ENCODE measurements at regions not wholly inside any gene's neighbourhood (a gene's known extent, or its start where the extent isn't known, plus 50 kb on each side); places are given as distances from the start of the nearest gene placed in this dataset.

DNA sequence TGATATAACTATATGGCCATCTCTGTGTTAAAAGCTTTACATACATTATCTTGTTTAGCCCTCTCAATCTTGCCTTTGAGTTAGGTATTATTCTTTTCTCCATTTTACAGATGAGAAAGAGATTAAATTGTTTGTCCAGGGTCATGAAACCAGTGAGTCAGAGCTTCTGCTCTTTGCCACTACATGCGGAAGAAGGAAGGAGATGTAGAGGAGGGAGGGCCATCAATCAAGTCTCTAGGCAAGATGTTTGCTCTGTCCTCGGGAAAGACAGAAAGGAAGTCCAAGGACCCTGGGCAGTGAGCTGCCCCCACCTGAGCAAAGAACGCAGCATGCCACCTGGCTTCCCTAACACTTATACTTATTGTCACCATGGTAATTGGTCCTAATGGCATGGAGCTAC is 133.7 kb upstream of the IL1RAPL2 start:
- H2BK15ac ChIP-seq (ENCODE audit: low read length): no peak overlapping the region
- no peak overlapping the region for H3K27ac ChIP-seq (replicated peaks; ENCODE audit: low read length)
- no peak for DNase-seq (ENCODE audit: low spot score)
- H3K4ac ChIP-seq (ENCODE audit: low read length): no peak overlapping the region
- H3K36me3 ChIP-seq (replicated peaks in 1 of 2; ENCODE audit: control insufficient read depth in 2 of 2, insufficient read depth in 2 of 2, low read length in 2 of 2): no peaks in the 10 kb centered on the region
- H3K27me3 ChIP-seq (ENCODE audit: control insufficient read depth in 3 of 3, insufficient read depth in 3 of 3, low read depth in 1 of 3, low read length in 3 of 3): peaks cover 0 to 8% (median 0%) of the 10 kb centered on the region in 3 experiments
- no peak overlapping the region for H3K18ac ChIP-seq (ENCODE audit: low read length)
- H2BK5ac ChIP-seq (ENCODE audit: low read length): no peak overlapping the region
- H3K9ac ChIP-seq (ENCODE audit: low read depth, low read length, poor library complexity): no peak overlapping the region
- no peaks in the 10 kb centered on the region for H3K9me3 ChIP-seq (replicated peaks in 1 of 2; ENCODE audit: control insufficient read depth in 2 of 2, insufficient read depth in 1 of 2, low read depth in 1 of 2, low read length in 2 of 2)
- no peak overlapping the region for H3K4me3 ChIP-seq (ENCODE audit: low read length in 2 of 2)
- H4K8ac ChIP-seq (ENCODE audit: low read depth, low read length): no peak overlapping the region
- H3K4me1 ChIP-seq (ENCODE audit: control insufficient read depth in 2 of 2, insufficient read depth in 1 of 2, low read depth in 1 of 2, low read length in 2 of 2): peaks cover 0 to 2% of the 10 kb centered on the region in 2 donors
- no peak overlapping the region for H2BK12ac ChIP-seq (ENCODE audit: low read length)
- no peak overlapping the region for H2AFZ ChIP-seq (ENCODE audit: low read length)
- no peak overlapping the region for H2BK120ac ChIP-seq (ENCODE audit: low read depth, low read length)
- H3K79me1 ChIP-seq (ENCODE audit: low read depth, low read length): no peaks in the 10 kb centered on the region
- no CpG with 5 or more reads among the region's 3 CpGs for WGBS, 2 donors (ENCODE audit: extremely low coverage in 2 of 2, insufficient read length in 2 of 2, insufficient replicate concordance in 1 of 2)
- no peak overlapping the region for H4K91ac ChIP-seq (ENCODE audit: low read depth, low read length, poor library complexity)
- H2AK5ac ChIP-seq (ENCODE audit: low read depth, low read length): no peak overlapping the region
- no peak overlapping the region for H3K4me2 ChIP-seq (ENCODE audit: insufficient read depth, low read length, poor library complexity, severe bottlenecking)
- H3K23ac ChIP-seq (ENCODE audit: low read depth, low read length, poor library complexity): no peak overlapping the region
- H3K14ac ChIP-seq (ENCODE audit: low read length): no peak overlapping the region

DNA sequence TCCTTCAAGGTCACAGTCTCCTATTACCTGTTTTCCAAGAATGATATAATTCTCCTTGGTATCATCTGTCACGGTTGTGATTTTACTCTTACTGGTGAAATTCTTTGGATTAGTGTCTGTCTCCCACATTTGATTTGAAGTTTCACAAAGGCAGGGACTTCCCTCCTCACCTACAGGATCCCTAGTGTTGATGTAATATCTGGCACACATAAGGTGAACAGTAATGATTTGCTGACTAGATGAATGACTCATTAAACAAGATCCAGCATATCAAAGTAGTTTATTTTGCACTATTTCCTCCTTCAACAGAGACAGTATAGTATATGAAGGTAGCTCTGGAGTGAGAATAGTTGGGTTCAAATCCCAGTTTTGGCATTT is 135.3 kb upstream of the IL1RAPL2 start:
- DNase-seq (ENCODE audit: low spot score): no peak
- no peak overlapping the region for H3K9ac ChIP-seq (ENCODE audit: low read depth, low read length, poor library complexity)
- no peak overlapping the region for H2BK120ac ChIP-seq (ENCODE audit: low read depth, low read length)
- H3K9me3 ChIP-seq (replicated peaks in 1 of 2; ENCODE audit: control insufficient read depth in 2 of 2, insufficient read depth in 1 of 2, low read depth in 1 of 2, low read length in 2 of 2): no peaks in the 10 kb centered on the region
- no peak overlapping the region for H3K27ac ChIP-seq (replicated peaks; ENCODE audit: low read length)
- H3K23ac ChIP-seq (ENCODE audit: low read depth, low read length, poor library complexity): no peak overlapping the region
- no peaks in the 10 kb centered on the region for H3K36me3 ChIP-seq (replicated peaks in 1 of 2; ENCODE audit: control insufficient read depth in 2 of 2, insufficient read depth in 2 of 2, low read length in 2 of 2)
- H2BK12ac ChIP-seq (ENCODE audit: low read length): no peak overlapping the region
- H3K27me3 ChIP-seq (ENCODE audit: control insufficient read depth in 3 of 3, insufficient read depth in 3 of 3, low read depth in 1 of 3, low read length in 3 of 3): peaks cover 0 to 11% (median 0%) of the 10 kb centered on the region in 3 experiments
- H2AFZ ChIP-seq (ENCODE audit: low read length): no peak overlapping the region
- H3K14ac ChIP-seq (ENCODE audit: low read length): no peak overlapping the region
- no peak overlapping the region for H2BK15ac ChIP-seq (ENCODE audit: low read length)
- H2AK5ac ChIP-seq (ENCODE audit: low read depth, low read length): no peak overlapping the region
- H3K79me1 ChIP-seq (ENCODE audit: low read depth, low read length): no peaks in the 10 kb centered on the region
- no peak overlapping the region for H3K4me3 ChIP-seq (ENCODE audit: low read length in 2 of 2)
- H4K8ac ChIP-seq (ENCODE audit: low read depth, low read length): no peak overlapping the region
- H3K4me2 ChIP-seq (ENCODE audit: insufficient read depth, low read length, poor library complexity, severe bottlenecking): no peak overlapping the region
- no peak overlapping the region for H3K18ac ChIP-seq (ENCODE audit: low read length)
- peaks cover 0 to 2% of the 10 kb centered on the region in 2 donors for H3K4me1 ChIP-seq (ENCODE audit: control insufficient read depth in 2 of 2, insufficient read depth in 1 of 2, low read depth in 1 of 2, low read length in 2 of 2)
- no CpG with 5 or more reads among the region's 1 CpG for WGBS, 2 donors (ENCODE audit: extremely low coverage in 2 of 2, insufficient read length in 2 of 2, insufficient replicate concordance in 1 of 2)
- H2BK5ac ChIP-seq (ENCODE audit: low read length): no peak overlapping the region
- no peak overlapping the region for H3K4ac ChIP-seq (ENCODE audit: low read length)
- H4K91ac ChIP-seq (ENCODE audit: low read depth, low read length, poor library complexity): no peak overlapping the region

DNA sequence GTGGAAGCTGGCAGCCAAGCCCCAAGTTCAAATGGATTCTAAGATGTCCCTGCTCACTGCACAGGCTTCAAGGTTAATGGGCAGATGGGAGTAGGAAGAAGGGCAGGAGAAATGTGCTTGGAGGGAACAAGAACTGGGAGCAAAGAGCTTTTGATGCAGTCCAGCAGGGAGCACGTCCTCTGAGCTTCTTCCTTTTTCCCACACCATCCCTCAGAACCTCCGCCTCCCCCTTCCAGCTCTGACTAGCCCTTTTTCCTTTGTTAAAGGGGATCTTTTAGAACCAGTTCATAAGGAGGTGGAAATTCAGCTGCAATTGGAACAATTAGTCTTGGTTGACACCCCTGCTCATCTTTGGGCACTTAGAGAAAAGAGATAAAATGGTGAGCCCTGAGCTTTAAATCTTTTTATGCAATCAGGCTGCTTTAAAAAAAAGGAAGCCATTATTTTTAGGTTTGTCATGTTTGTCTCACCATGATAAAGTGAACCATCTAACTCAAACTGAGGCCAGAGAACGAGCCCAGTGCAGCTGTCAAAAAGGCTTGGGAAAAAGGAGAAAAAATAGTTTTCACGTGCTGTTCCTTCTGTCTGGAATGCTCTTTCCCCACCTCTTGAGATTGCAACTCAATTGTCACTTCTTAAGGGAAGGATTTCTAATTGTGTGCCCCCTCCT is 135.8 kb upstream of the IL1RAPL2 start:
- Histone ChIP-seq H3K4me2 (ENCODE audit: insufficient read depth, low read length, poor library complexity, severe bottlenecking) (no peak overlapping the region), H3K79me1 (ENCODE audit: low read depth, low read length) (no peaks in the 10 kb centered on the region), H3K27ac (replicated peaks; ENCODE audit: low read length) (no peak overlapping the region), H4K91ac (ENCODE audit: low read depth, low read length, poor library complexity) (no peak overlapping the region), H3K23ac (ENCODE audit: low read depth, low read length, poor library complexity) (no peak overlapping the region), H3K4me3 (ENCODE audit: low read length in 2 of 2) (no peak overlapping the region), H3K27me3 (ENCODE audit: control insufficient read depth in 3 of 3, insufficient read depth in 3 of 3, low read depth in 1 of 3, low read length in 3 of 3) (peaks cover 0 to 12% (median 0%) of the 10 kb centered on the region in 3 experiments), H2BK15ac (ENCODE audit: low read length) (no peak overlapping the region), H3K9ac (ENCODE audit: low read depth, low read length, poor library complexity) (no peak overlapping the region), H2BK120ac (ENCODE audit: low read depth, low read length) (no peak overlapping the region), H3K36me3 (replicated peaks in 1 of 2; ENCODE audit: control insufficient read depth in 2 of 2, insufficient read depth in 2 of 2, low read length in 2 of 2) (no peaks in the 10 kb centered on the region), H3K4me1 (ENCODE audit: control insufficient read depth in 2 of 2, insufficient read depth in 1 of 2, low read depth in 1 of 2, low read length in 2 of 2) (peaks cover 0 to 2% of the 10 kb centered on the region in 2 donors), H2BK5ac (ENCODE audit: low read length) (no peak overlapping the region), H3K14ac (ENCODE audit: low read length) (no peak overlapping the region), H2AK5ac (ENCODE audit: low read depth, low read length) (no peak overlapping the region), H2BK12ac (ENCODE audit: low read length) (no peak overlapping the region), H2AFZ (ENCODE audit: low read length) (no peak overlapping the region), H3K4ac (ENCODE audit: low read length) (no peak overlapping the region), H3K18ac (ENCODE audit: low read length) (no peak overlapping the region), H3K9me3 (replicated peaks in 1 of 2; ENCODE audit: control insufficient read depth in 2 of 2, insufficient read depth in 1 of 2, low read depth in 1 of 2, low read length in 2 of 2) (no peaks in the 10 kb centered on the region), H4K8ac (ENCODE audit: low read depth, low read length) (no peak overlapping the region)
- DNase-seq (ENCODE audit: low spot score): no peak
- no CpG with 5 or more reads among the region's 4 CpGs for WGBS, 2 donors (ENCODE audit: extremely low coverage in 2 of 2, insufficient read length in 2 of 2, insufficient replicate concordance in 1 of 2)

DNA sequence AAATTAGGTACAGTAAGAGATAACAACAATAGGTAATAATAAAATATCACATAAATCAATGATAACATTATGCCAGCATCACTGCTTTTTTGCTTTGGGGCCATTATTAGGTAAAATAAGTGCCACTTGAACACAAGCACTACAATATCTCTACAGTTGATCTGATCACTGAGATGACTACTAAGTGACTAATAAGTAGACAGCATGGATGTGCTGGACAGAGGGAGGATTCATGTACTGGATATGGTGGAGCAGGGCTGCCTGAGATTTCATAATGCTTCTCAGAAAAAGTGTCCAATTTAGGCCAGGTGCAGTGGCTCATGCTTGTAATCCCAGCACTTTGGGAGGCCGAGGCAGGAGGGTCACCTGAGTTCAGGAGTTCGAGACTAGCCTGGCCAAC is 137.8 kb upstream of the IL1RAPL2 start:
- H2BK15ac ChIP-seq (ENCODE audit: low read length): no peak overlapping the region
- no peak overlapping the region for H3K14ac ChIP-seq (ENCODE audit: low read length)
- H2AK5ac ChIP-seq (ENCODE audit: low read depth, low read length): no peak overlapping the region
- no peak overlapping the region for H3K23ac ChIP-seq (ENCODE audit: low read depth, low read length, poor library complexity)
- no peak overlapping the region for H4K8ac ChIP-seq (ENCODE audit: low read depth, low read length)
- H3K4me1 ChIP-seq (ENCODE audit: control insufficient read depth in 2 of 2, insufficient read depth in 1 of 2, low read depth in 1 of 2, low read length in 2 of 2): peaks cover 0 to 2% of the 10 kb centered on the region in 2 donors
- H3K79me1 ChIP-seq (ENCODE audit: low read depth, low read length): no peaks in the 10 kb centered on the region
- H3K4me2 ChIP-seq (ENCODE audit: insufficient read depth, low read length, poor library complexity, severe bottlenecking): no peak overlapping the region
- H3K4me3 ChIP-seq (ENCODE audit: low read length in 2 of 2): no peak overlapping the region
- DNase-seq (ENCODE audit: low spot score): no peak
- H2AFZ ChIP-seq (ENCODE audit: low read length): no peak overlapping the region
- no peaks in the 10 kb centered on the region for H3K9me3 ChIP-seq (replicated peaks in 1 of 2; ENCODE audit: control insufficient read depth in 2 of 2, insufficient read depth in 1 of 2, low read depth in 1 of 2, low read length in 2 of 2)
- H3K4ac ChIP-seq (ENCODE audit: low read length): no peak overlapping the region
- H3K27me3 ChIP-seq (ENCODE audit: control insufficient read depth in 3 of 3, insufficient read depth in 3 of 3, low read depth in 1 of 3, low read length in 3 of 3): peaks cover 0 to 13% (median 0%) of the 10 kb centered on the region in 3 experiments
- no peak overlapping the region for H3K18ac ChIP-seq (ENCODE audit: low read length)
- H3K36me3 ChIP-seq (replicated peaks in 1 of 2; ENCODE audit: control insufficient read depth in 2 of 2, insufficient read depth in 2 of 2, low read length in 2 of 2): no peaks in the 10 kb centered on the region
- H2BK120ac ChIP-seq (ENCODE audit: low read depth, low read length): no peak overlapping the region
- no CpG with 5 or more reads among the region's 2 CpGs for WGBS, 2 donors (ENCODE audit: extremely low coverage in 2 of 2, insufficient read length in 2 of 2, insufficient replicate concordance in 1 of 2)
- no peak overlapping the region for H2BK5ac ChIP-seq (ENCODE audit: low read length)
- no peak overlapping the region for H4K91ac ChIP-seq (ENCODE audit: low read depth, low read length, poor library complexity)
- no peak overlapping the region for H3K9ac ChIP-seq (ENCODE audit: low read depth, low read length, poor library complexity)
- H3K27ac ChIP-seq (replicated peaks; ENCODE audit: low read length): no peak overlapping the region
- H2BK12ac ChIP-seq (ENCODE audit: low read length): no peak overlapping the region

All from neuronal stem cell (in vitro differentiated cells).